GM04504 (cell line): ENCODE measurements at regions not wholly inside any gene's neighbourhood (a gene's known extent, or its start where the extent isn't known, plus 50 kb on each side); places are given as distances from the start of the nearest gene placed in this dataset.
"Not testable (repeated sequence)": the region's sequence is repeated elsewhere in the genome, so short reads cannot be mapped to it uniquely, and the experiment has no call there.

ENCODE experiments used
- DNase-seq: peaks from one replicate; pipeline ENCODE4 v3.0.0-alpha.2; 2012; ENCODE audit warnings: low read depth

DNA sequence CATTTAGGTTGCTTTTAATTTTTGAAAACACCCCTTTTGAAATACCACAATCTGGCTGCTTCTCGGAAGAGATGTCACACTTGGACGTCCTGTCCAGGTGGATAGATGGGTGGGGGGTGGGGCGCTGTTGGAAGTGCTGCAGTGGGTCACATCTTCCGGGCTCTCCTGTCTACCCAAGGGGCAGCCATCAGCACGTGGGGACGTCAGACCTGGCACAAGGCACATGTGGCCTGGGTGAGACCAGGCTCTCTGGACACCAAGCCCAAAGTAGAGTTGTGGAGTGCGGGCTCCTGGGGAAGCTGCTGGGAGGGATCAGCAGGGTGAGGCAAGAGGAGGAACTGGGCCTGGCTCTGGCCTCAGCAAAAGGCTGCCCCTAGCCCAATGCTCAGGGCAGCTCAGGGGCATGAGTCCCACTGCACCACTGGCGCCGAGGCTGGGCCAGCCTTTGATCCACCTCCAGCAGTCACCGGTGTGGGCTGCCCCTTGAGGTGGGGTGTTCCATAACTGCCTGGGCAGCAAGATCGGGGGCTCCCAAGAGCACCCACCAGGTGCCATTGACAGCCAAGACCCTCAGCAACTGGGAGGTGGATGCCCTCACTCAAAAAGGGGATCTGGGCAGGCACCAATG, 68.6 kb upstream of the CCND1 start:
- DNase-seq = no peak

DNA sequence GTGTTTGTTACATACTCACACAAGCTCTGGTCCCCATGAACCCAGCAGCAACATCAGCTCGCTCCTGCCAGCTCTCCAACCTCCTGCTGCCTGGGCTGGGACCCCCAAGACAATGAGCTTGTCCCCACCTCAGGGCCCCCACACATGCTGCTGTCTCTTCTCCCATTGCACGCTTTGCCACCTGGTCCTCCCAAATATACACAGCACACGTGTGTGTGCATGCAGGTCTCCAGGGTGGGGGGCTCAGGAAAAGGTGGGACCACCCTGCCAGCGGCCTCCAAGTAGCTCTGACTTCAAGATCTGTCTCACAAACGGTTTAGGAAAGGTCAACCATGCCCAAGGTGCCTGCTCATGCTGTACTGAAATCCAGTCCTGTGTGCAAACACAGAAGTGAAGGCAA, 68.1 kb upstream of the CCND1 start:
- DNase-seq = no peak

DNA sequence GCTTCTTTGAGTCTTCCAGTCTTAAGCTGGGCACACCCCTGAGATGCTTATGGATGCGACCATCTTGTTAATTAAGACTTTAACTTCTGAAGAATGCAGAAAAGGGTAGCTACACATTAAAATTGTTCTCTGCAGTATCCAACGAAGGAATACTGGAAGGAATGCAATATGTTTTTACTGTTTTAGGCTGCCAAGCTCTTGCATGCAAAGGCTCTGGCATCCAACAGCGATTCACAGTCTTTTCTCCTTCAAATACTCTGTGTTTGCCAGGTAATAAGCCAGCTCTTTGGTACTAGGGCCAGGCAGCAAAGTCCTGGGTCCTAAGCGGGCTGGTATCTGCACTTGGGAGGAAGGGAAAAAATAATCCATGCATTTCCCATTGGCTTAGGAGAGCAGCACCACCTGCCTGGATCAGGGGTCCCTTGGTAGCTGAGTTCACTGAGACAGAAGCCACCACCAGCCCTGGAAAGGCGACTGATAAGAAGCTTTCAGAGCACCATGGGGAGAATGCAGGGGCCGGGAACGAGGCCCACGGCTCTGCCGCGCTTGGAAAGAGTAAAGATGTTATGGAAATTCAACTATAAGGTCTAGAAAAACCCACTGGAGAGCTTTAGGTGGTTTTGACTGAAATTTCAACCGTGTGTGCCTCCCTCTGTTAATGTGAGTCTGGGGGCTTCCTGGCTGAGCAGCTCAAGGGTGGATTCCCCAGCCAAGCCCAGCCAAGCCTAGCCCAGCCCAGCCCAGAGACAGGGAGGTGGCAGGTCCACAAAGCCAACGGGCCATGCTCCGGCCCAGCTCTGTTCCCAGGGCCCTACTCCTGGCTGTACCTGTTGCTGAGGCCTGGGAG, 67.0 kb upstream of the CCND1 start:
- no peak for DNase-seq

DNA sequence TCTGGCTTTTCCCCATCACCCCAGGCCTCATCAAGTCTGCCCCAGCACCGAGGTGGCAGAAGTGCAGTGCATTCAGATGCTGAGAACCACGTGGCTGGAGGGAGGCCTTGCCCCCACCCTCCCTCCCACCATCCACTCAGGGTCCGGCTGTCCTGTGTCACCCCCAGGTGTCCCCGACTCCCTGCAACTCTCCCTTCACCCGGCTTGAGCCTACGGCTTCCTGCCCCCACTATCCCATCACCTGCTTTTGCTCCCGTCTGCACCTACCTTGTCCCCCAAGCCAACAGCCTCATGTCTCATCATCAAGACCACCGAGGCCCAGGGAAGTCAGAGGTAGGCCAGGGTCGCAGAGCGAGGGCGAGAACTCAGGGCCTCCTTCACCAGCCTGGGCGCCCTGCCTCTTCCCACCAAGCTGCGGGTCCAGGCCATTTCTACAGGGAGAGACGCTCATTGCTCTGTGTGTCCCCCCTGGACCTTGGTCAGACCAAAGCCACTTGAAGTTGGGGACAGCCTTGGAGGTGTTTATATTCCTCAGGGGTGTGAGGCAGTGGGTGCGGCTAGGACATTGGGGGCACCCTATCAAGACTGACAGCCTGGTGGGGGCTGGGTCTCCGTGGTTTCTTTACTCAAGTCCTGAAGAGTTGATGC, 66.2 kb upstream of the CCND1 start:
- DNase-seq = no peak

DNA sequence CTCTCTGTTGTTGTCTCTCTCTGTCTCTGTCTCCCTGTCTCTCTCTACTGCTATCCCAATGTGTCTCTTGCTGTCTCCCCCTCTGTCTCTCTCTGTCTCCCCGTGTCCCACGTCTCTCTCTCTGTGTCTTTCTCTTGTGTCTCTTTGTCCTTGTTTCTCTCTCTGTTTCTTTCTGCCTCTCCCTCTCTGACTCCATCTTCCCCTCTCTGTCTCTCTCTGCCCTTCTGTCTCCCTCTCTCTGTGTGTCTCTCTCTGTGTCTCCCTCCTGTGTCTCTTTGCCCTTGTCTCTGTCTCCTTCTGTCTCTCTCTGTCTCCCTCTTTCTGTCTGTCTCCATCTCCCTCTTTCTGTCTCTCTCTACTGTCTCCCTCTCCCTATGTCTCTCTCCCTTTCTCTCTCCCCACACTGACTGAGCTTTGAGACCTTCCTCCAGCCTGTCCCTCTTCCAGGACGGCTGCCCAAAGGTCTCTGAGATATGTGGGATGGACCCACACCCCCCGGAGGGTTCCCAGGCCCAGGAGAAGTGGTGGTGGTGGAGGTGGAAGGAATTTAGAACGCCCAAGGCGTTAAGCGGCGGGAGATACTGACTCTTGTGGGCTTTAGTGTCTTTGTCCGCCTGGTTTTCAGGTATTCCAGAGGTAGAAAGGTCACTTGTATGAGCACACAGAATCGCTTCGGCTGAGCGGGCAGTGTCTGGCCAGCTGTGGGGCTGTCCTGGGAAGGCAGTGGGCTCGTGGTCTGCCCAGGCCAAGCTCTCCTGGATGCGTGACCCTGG, 65.5 kb upstream of the CCND1 start:
- DNase-seq = no peak

DNA sequence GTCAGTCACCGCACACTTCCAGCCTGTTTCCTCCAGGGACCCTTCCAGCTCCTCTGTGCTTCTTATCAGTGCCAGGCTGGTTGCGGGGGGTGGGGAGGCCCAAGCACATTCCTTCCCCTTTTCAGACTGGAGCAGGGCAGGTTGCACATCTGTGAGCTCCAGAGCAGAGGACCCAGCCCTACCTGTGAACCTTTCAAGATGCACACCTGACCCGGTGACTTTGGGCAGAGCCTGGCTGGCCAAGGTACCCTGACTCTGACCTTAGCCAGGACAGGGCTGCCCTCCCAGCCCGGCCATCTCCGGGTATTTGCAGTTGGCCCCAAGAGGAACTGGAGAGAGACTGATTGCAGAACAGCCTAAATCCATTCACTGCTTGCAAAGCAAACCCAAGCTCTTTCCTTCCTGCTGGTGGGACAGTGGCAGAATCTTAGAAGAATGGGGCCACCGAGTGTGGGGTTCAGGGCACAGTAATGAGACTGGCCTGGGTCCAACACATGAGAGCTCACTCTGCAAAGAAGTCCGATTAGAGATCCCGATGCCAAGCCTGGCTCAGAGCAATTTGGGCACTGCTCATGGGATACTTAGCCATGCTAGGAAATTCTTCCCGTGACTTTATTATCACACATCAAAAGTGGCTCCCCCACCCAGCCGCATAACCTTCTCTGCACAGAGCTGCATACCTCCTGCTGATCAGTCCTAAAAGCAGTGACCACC, 64.7 kb upstream of the CCND1 start:
- DNase-seq = no peak

DNA sequence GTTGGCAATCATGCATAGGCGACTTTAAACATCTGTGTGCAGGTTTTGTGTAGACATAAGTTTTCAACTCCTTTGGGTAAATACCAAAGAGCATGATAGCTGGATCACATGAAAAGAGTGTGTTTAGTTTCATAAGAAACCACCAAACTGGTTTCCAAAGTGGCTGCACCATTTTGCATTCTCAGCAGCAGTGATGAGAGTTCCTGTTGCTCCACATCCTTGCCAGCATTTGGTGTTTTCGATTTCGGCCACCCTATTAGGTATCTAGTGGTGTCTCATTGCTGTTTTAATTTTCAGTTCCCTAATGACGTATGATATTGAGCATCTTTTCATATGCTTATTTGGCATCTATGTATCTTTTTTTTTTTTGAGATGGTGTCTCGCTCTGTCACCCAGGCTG, 62.8 kb upstream of the CCND1 start:
- no peak for DNase-seq

DNA sequence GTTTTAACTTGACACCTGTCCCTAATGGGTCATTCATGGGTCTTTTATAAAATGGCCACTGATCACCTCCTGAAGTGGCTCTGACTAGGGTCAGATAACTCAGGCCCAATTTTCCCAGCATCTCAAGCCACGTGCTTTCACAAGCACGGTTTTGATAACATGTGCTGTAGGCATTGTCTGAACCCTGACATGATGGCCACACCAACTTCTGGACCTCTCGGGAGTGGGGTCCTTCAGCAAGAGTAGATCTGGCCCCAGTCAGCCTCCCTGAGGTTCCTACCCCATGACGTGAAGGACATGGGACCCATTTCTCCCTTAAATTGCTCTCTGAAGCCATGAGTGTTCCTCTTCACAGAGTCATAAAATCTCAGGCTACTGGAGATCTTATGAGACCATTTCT, 60.4 kb upstream of the CCND1 start:
- DNase-seq = no peak

DNA sequence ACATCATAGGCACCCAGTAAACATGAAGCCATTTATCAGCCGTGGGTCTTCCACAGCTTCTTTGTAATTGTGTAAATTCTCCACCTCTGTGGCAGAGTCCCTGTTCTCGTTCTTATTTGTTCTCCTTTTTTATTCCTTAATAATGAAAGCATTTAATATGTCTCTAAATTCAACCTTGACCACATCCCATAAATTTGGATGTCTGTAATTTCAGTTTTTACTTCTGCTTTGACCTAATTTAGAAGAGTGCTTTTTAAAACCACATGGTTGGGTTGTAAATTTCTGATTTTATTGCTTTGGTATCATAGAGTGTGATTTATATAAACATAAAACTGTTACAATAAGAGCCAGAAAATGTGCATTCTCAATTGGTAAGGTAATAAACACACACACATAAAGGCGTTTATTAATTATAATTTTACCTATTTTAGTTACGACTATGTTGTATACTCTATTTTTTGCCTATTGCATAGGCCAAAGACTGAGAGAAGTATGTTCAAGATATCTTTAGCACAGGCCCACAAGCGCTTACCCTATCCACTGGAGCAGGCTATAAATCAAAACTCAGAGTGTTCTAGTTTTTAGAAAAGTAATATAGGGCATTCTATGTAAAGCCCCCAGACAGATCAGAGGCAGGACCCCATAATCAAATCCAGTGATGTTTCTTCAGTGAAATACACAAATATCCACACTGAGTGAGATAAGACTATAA, 58.0 kb upstream of the CCND1 start:
- no peak for DNase-seq

DNA sequence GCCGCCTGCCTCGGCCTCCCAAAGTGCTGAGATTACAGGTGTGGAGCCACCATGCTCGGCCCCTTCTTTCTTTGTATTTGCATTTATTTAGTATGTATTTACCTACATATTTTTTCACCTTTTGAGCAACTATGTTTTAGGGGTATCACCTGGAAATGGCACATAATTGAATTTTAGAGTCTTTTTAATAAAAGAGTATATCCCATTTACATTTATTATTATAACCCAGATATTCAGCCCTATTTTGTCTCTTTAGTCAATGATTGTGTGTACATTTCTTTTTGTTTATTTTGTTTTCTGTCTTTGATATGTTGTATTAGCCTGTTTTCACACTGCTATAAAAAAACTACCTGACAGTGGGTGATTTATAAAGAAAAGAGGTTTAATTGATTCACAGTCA, 56.8 kb upstream of the CCND1 start:
- DNase-seq = no peak

DNA sequence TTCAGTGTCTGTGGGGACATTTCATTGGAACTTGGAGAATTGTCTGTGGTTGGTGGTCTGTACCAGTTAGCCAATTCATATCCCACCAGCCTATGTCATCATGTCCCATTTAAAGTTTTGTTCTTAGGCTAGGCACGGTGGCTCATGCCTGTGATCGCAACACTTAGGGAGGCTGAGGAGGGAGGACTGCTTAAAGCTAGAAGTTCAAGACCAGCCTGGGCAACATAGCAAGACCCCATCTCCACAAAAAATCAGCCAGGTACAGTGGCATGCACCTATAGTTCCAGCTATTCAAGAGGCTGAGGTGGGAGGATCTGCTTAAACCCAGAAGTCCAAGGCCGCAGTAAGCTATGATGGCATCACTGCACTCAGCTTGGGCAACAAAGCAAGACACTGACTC, 55.6 kb upstream of the CCND1 start:
- DNase-seq = no peak

DNA sequence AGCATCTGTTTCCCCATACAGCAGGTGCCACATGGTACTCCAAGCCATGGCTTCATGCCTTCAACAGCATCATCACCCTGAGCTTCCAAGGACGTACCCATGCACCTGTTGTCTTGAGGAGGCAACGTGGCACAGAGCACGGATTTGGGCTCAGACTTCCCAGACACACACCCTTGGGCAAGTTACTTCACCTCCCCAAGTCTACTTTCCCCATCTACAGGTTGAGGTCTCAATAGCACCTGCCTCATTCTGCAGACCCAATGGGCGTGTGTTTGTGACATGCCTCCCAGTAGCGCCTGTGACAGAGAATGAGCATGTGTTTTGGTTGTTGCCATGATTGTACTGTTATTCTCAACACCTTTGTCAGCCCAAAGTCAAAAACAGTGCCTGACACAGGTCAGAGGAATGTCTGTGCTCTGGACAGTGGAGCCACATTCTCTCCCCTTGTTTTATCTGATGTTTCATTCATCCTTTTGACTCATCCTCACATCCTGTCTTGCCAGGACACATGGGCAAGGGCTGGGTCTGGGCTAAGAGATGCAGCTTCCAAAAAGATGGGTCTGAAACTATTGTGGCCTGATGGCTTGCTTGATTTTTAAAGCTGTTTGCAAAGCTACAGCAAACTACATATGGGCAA, 53.4 kb upstream of the CCND1 start:
- peak; percentile 72 for DNase-seq

DNA sequence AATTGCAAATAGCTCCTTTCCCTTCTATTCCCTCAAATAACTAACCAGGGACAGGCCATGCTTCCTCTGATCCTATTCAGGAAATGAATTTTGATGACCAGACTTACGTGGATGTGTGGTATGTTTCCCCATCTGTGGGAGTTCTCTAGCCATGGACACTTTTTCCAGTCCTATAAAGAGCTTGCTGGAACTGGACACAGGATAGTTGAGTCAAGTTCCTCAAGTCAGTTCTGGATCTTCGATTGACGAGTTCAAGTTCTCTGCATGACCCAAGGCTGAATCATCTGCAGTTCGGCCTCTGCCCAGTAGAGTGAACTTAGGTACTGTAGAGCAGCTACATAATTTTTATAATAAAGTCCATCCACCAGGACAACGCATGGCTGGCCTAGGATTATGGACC, 52.7 kb upstream of the CCND1 start:
- DNase-seq = peak; percentile 73

DNA sequence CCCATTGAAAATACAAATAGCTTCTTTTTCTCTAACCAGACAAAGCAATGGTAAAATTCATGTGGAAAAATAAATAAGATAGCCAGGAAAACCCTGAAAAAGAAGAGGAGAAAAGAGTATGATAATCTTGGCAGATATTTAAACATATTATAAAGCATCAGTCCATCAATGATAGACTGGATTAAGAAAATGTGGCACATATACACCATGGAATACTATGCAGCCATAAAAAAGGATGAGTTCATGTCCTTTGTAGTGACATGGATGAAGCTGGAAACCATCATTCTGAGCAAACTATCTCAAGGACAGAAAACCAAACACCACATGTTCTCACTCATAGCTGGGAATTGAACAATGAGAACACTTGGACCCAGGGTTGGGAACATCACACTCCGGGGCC, 50.9 kb upstream of the CCND1 start:
- DNase-seq = not testable (repeated sequence)
